ENCODE measurements at regions not wholly inside any gene's neighbourhood (a gene's known extent, or its start where the extent isn't known, plus 50 kb on each side); places are given as distances from the start of the nearest gene placed in this dataset.

GRCh38 chr5:16350816-16351215, 114.8 kb downstream of the ZNF622 start:
- Histone ChIP-seq H3K79me2 (ENCODE audit: insufficient read depth, low read length) (no peaks in the 10 kb centered on the region), H3K4me1 (ENCODE audit: insufficient read depth, low read length) (no peaks in the 10 kb centered on the region), H3K27ac (ENCODE audit: extremely low read length, insufficient read depth, low read length) (no peak overlapping the region), H3K9me3 (ENCODE audit: low read length) (no peaks in the 10 kb centered on the region), H3K4me3 (replicated peaks in 1 of 3; ENCODE audit: insufficient read depth in 1 of 3, low read depth in 2 of 3, low read length in 3 of 3) (no peak overlapping the region), H3K27me3 (ENCODE audit: control insufficient read depth in 1 of 2, insufficient read depth in 2 of 2, low read length in 2 of 2) (no peaks in the 10 kb centered on the region), H4K20me1 (ENCODE audit: insufficient read depth, low read length) (no peaks in the 10 kb centered on the region), H3K9ac (ENCODE audit: insufficient read depth, low read depth, low read length) (no peak overlapping the region), H3K36me3 (replicated peaks in 1 of 2; ENCODE audit: control insufficient read depth in 1 of 2, insufficient read depth in 2 of 2, low read length in 2 of 2) (no peaks in the 10 kb centered on the region), H2AFZ (ENCODE audit: low read length) (no peak overlapping the region), H3K4me2 (ENCODE audit: low read depth, low read length) (no peak overlapping the region)
- in situ Hi-C loops (cut with HindIII; ENCODE audit: extremely low pct_ligation_motif_present, low pct_unique_long_range_greater_than_20kb), result no loop called here
- BruUV-seq (replicated peaks), result no TSS peak
- ATAC-seq, result no peak
- ChIA-PET CTCF (ENCODE audit: low intra/inter-chr PET ratio, low total read pairs) (no interaction called here), POLR2A (no interaction called here)
- FAIRE-seq, result no peak
- intact Hi-C loops (cut with micrococcal nuclease; ENCODE audit: unreplicated experiment), result no loop called here
- 2% methylated on average over 3 of the region's 3 CpGs for WGBS (ENCODE audit: low lambda C conversion rate)
- no peak for DNase-seq (ENCODE audit: low spot score)
- TF ChIP-seq HDAC1 (CRISPR knock-in tag; IDR thresholded peaks at IDR 0.05), result no peak

GRCh38 chr5:16346380-16346779, 119.2 kb downstream of the ZNF622 start:
- 0% methylated on average over 1 of the region's 1 CpG for WGBS (ENCODE audit: low lambda C conversion rate)
- Histone ChIP-seq H3K27me3 (ENCODE audit: control insufficient read depth in 1 of 2, insufficient read depth in 2 of 2, low read length in 2 of 2) (no peaks in the 10 kb centered on the region), H4K20me1 (ENCODE audit: insufficient read depth, low read length) (no peaks in the 10 kb centered on the region), H2AFZ (ENCODE audit: low read length) (no peak overlapping the region), H3K9me3 (ENCODE audit: low read length) (no peaks in the 10 kb centered on the region), H3K27ac (ENCODE audit: extremely low read length, insufficient read depth, low read length) (no peak overlapping the region), H3K4me3 (replicated peaks in 1 of 3; ENCODE audit: insufficient read depth in 1 of 3, low read depth in 2 of 3, low read length in 3 of 3) (no peak overlapping the region), H3K4me1 (ENCODE audit: insufficient read depth, low read length) (no peaks in the 10 kb centered on the region), H3K4me2 (ENCODE audit: low read depth, low read length) (no peak overlapping the region), H3K79me2 (ENCODE audit: insufficient read depth, low read length) (no peaks in the 10 kb centered on the region), H3K9ac (ENCODE audit: insufficient read depth, low read depth, low read length) (no peak overlapping the region), H3K36me3 (replicated peaks in 1 of 2; ENCODE audit: control insufficient read depth in 1 of 2, insufficient read depth in 2 of 2, low read length in 2 of 2) (no peaks in the 10 kb centered on the region)
- CTCF ChIA-PET (ENCODE audit: low intra/inter-chr PET ratio, low total read pairs), result no interaction called here
- FAIRE-seq, result no peak
- ATAC-seq, result no peak
- DNase-seq (ENCODE audit: low spot score), result no peak
- POLR2A ChIA-PET, result no interaction called here
- BruUV-seq (replicated peaks), result no TSS peak
- in situ Hi-C loops (cut with HindIII; ENCODE audit: extremely low pct_ligation_motif_present, low pct_unique_long_range_greater_than_20kb), result no loop called here
- intact Hi-C loops (cut with micrococcal nuclease; ENCODE audit: unreplicated experiment), result no loop called here
- no peak for TF ChIP-seq ZNF792 (CRISPR knock-in tag; IDR thresholded peaks at IDR 0.05)
- TF ChIP-seq KLF15 (CRISPR knock-in tag; IDR thresholded peaks at IDR 0.05; ENCODE audit: borderline replicate concordance), result no peak
- no peak for TF ChIP-seq JDP2 (CRISPR knock-in tag; IDR thresholded peaks at IDR 0.05; ENCODE audit: borderline replicate concordance)
- TF ChIP-seq MIER2 (CRISPR knock-in tag; IDR thresholded peaks at IDR 0.05), result no peak
- no peak for TF ChIP-seq PITX1 (CRISPR knock-in tag; IDR thresholded peaks at IDR 0.05)
- no peak for TF ChIP-seq DMAP1 (CRISPR knock-in tag; IDR thresholded peaks at IDR 0.05)
- TF ChIP-seq ZNF766 (CRISPR knock-in tag; IDR thresholded peaks at IDR 0.05; ENCODE audit: borderline replicate concordance), result no peak
- no peak for TF ChIP-seq ZNF674 (CRISPR knock-in tag; IDR thresholded peaks at IDR 0.05; ENCODE audit: low read depth)
- TF ChIP-seq UBTF (CRISPR knock-in tag; IDR thresholded peaks at IDR 0.05), result no peak
- TF ChIP-seq SP5 (CRISPR knock-in tag; IDR thresholded peaks at IDR 0.05; ENCODE audit: borderline replicate concordance, low read depth), result no peak
- TF ChIP-seq ZBTB14 (CRISPR knock-in tag; IDR thresholded peaks at IDR 0.05), result no peak
- no peak for TF ChIP-seq TGIF2 (CRISPR knock-in tag; IDR thresholded peaks at IDR 0.05)
- TF ChIP-seq GMEB2 (CRISPR knock-in tag; IDR thresholded peaks at IDR 0.05; ENCODE audit: low read depth), result no peak
- no peak for TF ChIP-seq ZNF720 (CRISPR knock-in tag; IDR thresholded peaks at IDR 0.05)
